ENCODE measurements at regions not wholly inside any gene's neighbourhood (a gene's known extent, or its start where the extent isn't known, plus 50 kb on each side); places are given as distances from the start of the nearest gene placed in this dataset.
A peak's percentile ranks its signal among the peaks of the same experiment; 100 is the strongest.

GRCh38 chr13:31880851-31881494 is 141.6 kb downstream of the RXFP2 start:
- ATAC-seq (no peak), DNase-seq (no peak)
- H3K4me3 Mint-ChIP-seq, result no peak overlapping the region
- POLR2A ChIA-PET, result no interaction called here
- H3K27ac Mint-ChIP-seq, result no peak overlapping the region
- peaks cover 0 to 4% (median 3%) of the 10 kb centered on the region in 5 donors for H3K27me3 Mint-ChIP-seq
- no peaks in the 10 kb centered on the region for H3K9me3 Mint-ChIP-seq
- peaks cover 0 to 3% (median 0%) of the 10 kb centered on the region in 4 donors for H3K4me1 Mint-ChIP-seq
- H3K36me3 Mint-ChIP-seq, result no peaks in the 10 kb centered on the region

DNA sequence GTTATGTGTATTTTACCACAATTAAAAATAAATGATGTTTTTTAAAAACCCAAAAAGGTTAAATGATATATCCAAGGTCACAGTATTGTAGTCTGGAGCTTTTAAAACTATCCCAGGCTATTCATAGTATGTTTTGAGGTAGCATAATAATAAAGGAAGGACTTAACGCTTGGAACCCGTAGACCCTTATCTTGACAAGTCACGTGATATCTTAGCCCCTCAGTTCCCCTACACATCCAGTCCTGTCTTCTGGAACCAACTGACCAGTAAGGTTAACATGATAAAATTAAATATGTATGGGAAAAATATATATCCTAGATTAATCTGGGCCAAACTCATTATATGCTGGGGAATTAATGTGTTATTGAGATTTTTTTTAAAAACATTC is 142.2 kb downstream of the RXFP2 start:
- Mint-ChIP-seq H3K4me1 (peaks cover 0 to 3% (median 0%) of the 10 kb centered on the region in 4 donors), H3K36me3 (no peaks in the 10 kb centered on the region), H3K27me3 (peaks cover 0 to 4% (median 3%) of the 10 kb centered on the region in 5 donors), H3K27ac (no peak overlapping the region), H3K4me3 (no peak overlapping the region), H3K9me3 (no peaks in the 10 kb centered on the region)
- POLR2A ChIA-PET, result no interaction called here
- DNase-seq (no peak), ATAC-seq (no peak)

DNA sequence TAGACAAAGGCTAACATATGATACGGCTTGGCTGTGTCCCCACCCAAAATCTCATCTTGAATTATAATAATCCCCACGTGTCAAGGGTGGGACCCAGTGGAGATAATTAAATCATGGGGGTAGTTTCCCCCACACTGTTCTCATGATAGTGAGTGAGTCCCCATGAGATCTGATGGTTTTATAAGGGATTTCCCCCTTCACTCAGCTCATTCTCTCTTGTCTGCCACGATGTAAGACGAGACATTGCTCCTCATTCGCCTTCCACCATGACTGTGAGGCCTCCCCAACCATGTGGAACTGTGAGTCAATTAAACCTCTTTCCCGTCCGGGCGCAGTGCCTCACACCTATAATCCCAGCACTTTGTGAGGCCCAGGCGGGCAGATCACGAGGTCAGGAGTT is 143.5 kb downstream of the RXFP2 start:
- Mint-ChIP-seq H3K4me1 (no peaks in the 10 kb centered on the region), H3K27ac (no peak overlapping the region), H3K36me3 (no peaks in the 10 kb centered on the region), H3K4me3 (no peak overlapping the region), H3K27me3 (peaks cover 0 to 4% (median 2%) of the 10 kb centered on the region in 5 donors), H3K9me3 (no peaks in the 10 kb centered on the region)
- no peak for DNase-seq
- POLR2A ChIA-PET, result no interaction called here
- ATAC-seq, result no peak

DNA sequence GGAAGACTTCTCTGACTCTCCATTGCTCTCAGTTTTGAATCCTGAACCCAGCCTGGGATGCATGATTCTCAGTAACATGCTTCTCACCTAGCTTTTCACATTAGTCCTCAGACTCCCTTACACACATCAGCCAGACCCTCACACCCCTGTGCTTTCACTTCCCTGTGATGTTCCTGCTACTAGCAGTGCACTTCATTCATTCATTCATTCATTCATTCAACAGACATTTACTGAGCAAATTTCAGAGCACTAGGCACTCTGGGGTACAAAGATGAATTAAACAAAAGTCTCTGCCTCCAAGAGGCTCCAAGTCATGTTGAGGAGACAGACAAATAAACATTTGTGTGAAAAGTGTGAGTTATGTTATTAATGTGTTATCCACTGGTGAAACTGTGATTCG is 145.2 kb downstream of the RXFP2 start:
- DNase-seq (no peak), ATAC-seq (no peak)
- H3K27me3 Mint-ChIP-seq, result peaks cover 0 to 4% (median 2%) of the 10 kb centered on the region in 5 donors
- H3K4me3 Mint-ChIP-seq, result no peak overlapping the region
- no peaks in the 10 kb centered on the region for H3K36me3 Mint-ChIP-seq
- POLR2A ChIA-PET, result no interaction called here
- H3K27ac Mint-ChIP-seq, result no peak overlapping the region
- no peaks in the 10 kb centered on the region for H3K4me1 Mint-ChIP-seq
- H3K9me3 Mint-ChIP-seq, result no peaks in the 10 kb centered on the region

DNA sequence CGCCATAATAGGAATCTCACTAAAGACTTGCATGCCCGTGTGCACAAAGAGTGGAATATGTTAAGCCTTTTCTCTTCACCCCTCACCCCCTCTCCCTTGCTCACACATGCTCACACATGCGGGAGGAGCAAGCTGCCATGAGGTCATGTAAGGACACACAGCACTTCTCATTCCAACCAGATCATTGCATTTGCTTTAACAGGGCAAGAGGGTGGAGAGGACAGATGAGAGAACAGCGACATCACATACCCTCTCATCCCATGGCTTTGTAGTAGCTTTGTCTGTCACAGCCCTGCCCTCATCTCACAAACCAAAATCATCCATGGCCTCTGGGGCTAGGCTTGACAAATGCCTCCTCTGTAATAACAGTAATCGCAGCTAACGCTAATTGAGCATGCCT is 145.6 kb upstream of the FRY start:
- POLR2A ChIA-PET, result no interaction called here
- H3K36me3 Mint-ChIP-seq, result no peaks in the 10 kb centered on the region
- no peak for ATAC-seq
- no peak overlapping the region for H3K4me3 Mint-ChIP-seq
- H3K4me1 Mint-ChIP-seq, result no peaks in the 10 kb centered on the region
- H3K27me3 Mint-ChIP-seq, result no peaks in the 10 kb centered on the region
- no peak for DNase-seq
- H3K27ac Mint-ChIP-seq, result no peak overlapping the region
- no peaks in the 10 kb centered on the region for H3K9me3 Mint-ChIP-seq

GRCh38 chr13:31887286-31887685 is 144.3 kb upstream of the FRY start:
- ATAC-seq, result no peak
- no peaks in the 10 kb centered on the region for H3K36me3 Mint-ChIP-seq
- H3K9me3 Mint-ChIP-seq, result no peaks in the 10 kb centered on the region
- POLR2A ChIA-PET, result no interaction called here
- no peak for DNase-seq
- no peak overlapping the region for H3K27ac Mint-ChIP-seq
- no peaks in the 10 kb centered on the region for H3K4me1 Mint-ChIP-seq
- peaks cover 0 to 3% (median 0%) of the 10 kb centered on the region in 5 donors for H3K27me3 Mint-ChIP-seq
- no peak overlapping the region for H3K4me3 Mint-ChIP-seq

DNA sequence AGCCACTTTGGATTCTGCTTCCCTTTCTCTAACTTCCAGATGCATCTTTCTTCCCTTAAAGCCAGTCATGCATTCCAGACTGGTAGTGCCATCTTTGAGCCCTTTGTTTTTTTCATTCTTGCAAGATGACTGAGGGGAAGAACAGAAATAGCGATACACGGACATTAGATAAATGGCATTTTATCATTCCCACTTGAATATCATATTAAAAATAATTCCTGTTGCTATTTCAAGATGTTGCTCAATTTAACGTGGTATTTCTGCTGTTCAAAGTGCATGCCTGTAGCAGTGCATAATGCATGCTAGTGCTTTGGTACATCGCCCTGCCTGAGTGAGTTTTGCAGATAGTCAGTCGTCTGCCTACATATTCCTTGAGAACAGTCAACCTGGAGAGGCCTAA is 140.6 kb upstream of the FRY start:
- no peak for ATAC-seq
- no peaks in the 10 kb centered on the region for H3K9me3 Mint-ChIP-seq
- no peak for DNase-seq
- POLR2A ChIA-PET, result no interaction called here
- no peak overlapping the region for H3K27ac Mint-ChIP-seq
- H3K4me3 Mint-ChIP-seq, result no peak overlapping the region
- H3K27me3 Mint-ChIP-seq, result peaks cover 0 to 6% (median 3%) of the 10 kb centered on the region in 5 donors
- H3K36me3 Mint-ChIP-seq, result no peaks in the 10 kb centered on the region
- H3K4me1 Mint-ChIP-seq, result peaks cover 0 to 8% (median 0%) of the 10 kb centered on the region in 4 donors

DNA sequence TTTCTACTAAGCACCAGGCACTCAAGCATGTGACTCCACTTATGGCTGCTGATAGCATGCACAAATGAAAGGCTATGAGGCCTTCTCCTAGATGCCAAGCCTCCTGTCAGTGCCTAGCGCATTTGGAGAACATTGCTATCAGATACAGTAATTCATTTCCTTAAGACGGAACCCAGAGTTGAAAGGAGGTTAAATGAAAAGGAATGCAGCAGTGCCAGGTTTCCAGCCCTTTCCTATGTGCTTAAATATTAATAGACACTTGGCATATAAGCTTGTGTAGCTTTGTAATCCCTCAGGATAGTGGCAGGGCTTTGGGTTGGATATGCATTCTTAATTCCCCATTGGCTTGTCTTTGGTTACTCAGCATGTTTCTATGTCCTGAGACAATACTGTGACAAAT is 140.1 kb upstream of the FRY start:
- H3K4me3 Mint-ChIP-seq, result no peak overlapping the region
- no peak for DNase-seq
- no peaks in the 10 kb centered on the region for H3K36me3 Mint-ChIP-seq
- peaks cover 0 to 13% (median 0%) of the 10 kb centered on the region in 4 donors for H3K4me1 Mint-ChIP-seq
- no peak overlapping the region for H3K27ac Mint-ChIP-seq
- ATAC-seq, result no peak
- H3K27me3 Mint-ChIP-seq, result peaks cover 0 to 10% (median 3%) of the 10 kb centered on the region in 5 donors
- H3K9me3 Mint-ChIP-seq, result no peaks in the 10 kb centered on the region
- POLR2A ChIA-PET, result no interaction called here

GRCh38 chr13:31894931-31895330 is 136.6 kb upstream of the FRY start:
- Mint-ChIP-seq H3K36me3 (no peaks in the 10 kb centered on the region), H3K4me1 (peaks cover 0 to 27% (median 0%) of the 10 kb centered on the region in 4 donors), H3K27ac (no peak overlapping the region), H3K27me3 (peaks cover 0 to 10% (median 3%) of the 10 kb centered on the region in 5 donors), H3K9me3 (no peaks in the 10 kb centered on the region), H3K4me3 (no peak overlapping the region)
- POLR2A ChIA-PET, result no interaction called here
- DNase-seq (no peak), ATAC-seq (no peak)

- Mint-ChIP-seq H3K27me3 (peaks cover 0 to 10% (median 3%) of the 10 kb centered on the region in 5 donors), H3K4me1 (peaks cover 0 to 27% (median 0%) of the 10 kb centered on the region in 4 donors), H3K36me3 (no peaks in the 10 kb centered on the region), H3K4me3 (no peak overlapping the region), H3K27ac (peak overlapping the region in 1 of 10 donors; percentile 51), H3K9me3 (no peaks in the 10 kb centered on the region)
- DNase-seq (no peak), ATAC-seq (no peak)
- POLR2A ChIA-PET, result no interaction called here
Measured at GRCh38 chr13:31895691-31896090, 135.9 kb upstream of the FRY start.

DNA sequence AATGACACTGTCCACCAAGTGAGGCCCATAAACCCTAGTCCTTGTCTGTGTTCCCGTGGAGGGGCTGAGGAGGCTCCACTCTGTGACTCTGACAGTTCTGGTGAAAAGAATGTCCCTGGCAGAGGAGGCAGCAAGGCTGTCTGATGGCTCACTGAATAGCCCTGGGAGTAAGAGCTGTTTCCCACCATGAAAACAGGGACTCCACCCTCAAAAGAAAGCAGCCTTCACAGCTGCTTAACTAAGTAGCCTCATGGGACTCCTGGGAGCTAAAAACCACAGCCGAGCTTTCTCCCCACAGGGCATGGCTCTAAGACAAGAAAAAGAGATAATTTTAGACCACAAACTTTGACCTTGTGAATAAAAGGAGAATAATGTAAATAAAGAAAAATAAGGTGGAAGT is 135.1 kb upstream of the FRY start:
- H3K4me1 Mint-ChIP-seq, result peaks cover 0 to 27% (median 0%) of the 10 kb centered on the region in 4 donors
- H3K9me3 Mint-ChIP-seq, result no peaks in the 10 kb centered on the region
- no peaks in the 10 kb centered on the region for H3K36me3 Mint-ChIP-seq
- ATAC-seq (no peak), DNase-seq (no peak)
- H3K4me3 Mint-ChIP-seq, result peak overlapping the region in 1 of 10 donors; percentile 6
- POLR2A ChIA-PET, result no interaction called here
- H3K27me3 Mint-ChIP-seq, result peaks cover 0 to 10% (median 3%) of the 10 kb centered on the region in 5 donors
- no peak overlapping the region for H3K27ac Mint-ChIP-seq

DNA sequence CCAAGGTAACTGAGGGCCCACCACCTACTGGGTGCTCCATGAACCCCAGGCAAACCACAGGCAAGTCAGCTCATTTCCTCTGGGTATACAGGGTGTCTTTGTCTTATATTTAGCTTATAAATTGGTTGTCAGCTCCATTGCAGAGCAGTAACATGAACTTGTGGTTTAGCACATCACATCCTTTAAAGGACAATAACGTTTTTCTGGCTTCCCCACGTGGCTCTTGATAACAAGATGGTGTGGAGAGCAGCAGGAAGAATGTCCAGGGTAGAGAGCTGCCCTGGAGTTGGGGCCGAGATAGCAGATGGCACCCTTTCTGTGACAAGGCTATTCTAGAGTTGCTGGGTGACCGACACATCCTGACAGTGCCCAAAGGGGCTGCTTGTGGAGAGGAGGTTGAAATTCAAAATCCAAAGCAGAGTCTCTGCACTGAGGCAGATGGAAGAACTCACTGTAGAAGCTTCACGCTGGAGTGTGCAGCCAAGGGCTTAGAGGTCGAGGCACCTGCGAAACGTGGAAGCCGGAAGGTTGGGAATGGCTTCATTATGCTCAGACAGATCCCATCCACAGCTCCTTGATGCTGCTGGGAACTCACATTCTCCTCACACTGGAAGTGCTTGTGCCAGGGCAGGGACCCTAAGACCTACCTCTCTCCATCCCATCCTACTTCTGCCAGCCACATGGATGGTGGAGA is 133.0 kb upstream of the FRY start:
- Mint-ChIP-seq H3K27me3 (peaks cover 0 to 10% (median 0%) of the 10 kb centered on the region in 5 donors), H3K36me3 (no peaks in the 10 kb centered on the region), H3K4me1 (peaks cover 0 to 29% (median 0%) of the 10 kb centered on the region in 4 donors), H3K4me3 (no peak overlapping the region), H3K9me3 (no peaks in the 10 kb centered on the region), H3K27ac (no peak overlapping the region)
- no peak for ATAC-seq
- no peak for DNase-seq
- POLR2A ChIA-PET, result no interaction called here

- DNase-seq (no peak), ATAC-seq (no peak)
- Mint-ChIP-seq H3K4me3 (no peak overlapping the region), H3K27me3 (peaks cover 0 to 5% (median 0%) of the 10 kb centered on the region in 5 donors), H3K36me3 (no peaks in the 10 kb centered on the region), H3K4me1 (peaks cover 0 to 20% (median 5%) of the 10 kb centered on the region in 4 donors), H3K27ac (no peak overlapping the region), H3K9me3 (no peaks in the 10 kb centered on the region)
- POLR2A ChIA-PET, result no interaction called here
Measured at GRCh38 chr13:31901985-31902384, 129.6 kb upstream of the FRY start.
